Fibroblast of skin of scalp (primary cell): ENCODE measurements at regions not wholly inside any gene's neighbourhood (a gene's known extent, or its start where the extent isn't known, plus 50 kb on each side); places are given as distances from the start of the nearest gene placed in this dataset.
"Not testable (repeated sequence)": the region's sequence is repeated elsewhere in the genome, so short reads cannot be mapped to it uniquely, and the experiment has no call there.

Source experiments
- DNase-seq: peaks from one replicate; pipeline ENCODE4 v3.0.0-alpha.2; 2013

GRCh38 chr1:83457735-83458248 is 541.1 kb downstream of the TTLL7 start:
- DNase-seq = peak; percentile 66

GRCh38 chr1:83457281-83457680 is 541.7 kb downstream of the TTLL7 start:
- DNase-seq = not testable (repeated sequence)

- DNase-seq = not testable (repeated sequence)
These were observed 543.2 kb downstream of the TTLL7 start for GRCh38 chr1:83455753-83456152.

- DNase-seq = not testable (repeated sequence)
These were observed 553.1 kb downstream of the TTLL7 start for GRCh38 chr1:83445873-83446272.

GRCh38 chr1:83442412-83442811 is 556.5 kb downstream of the TTLL7 start:
- not testable (repeated sequence) for DNase-seq

- peak; percentile 72 for DNase-seq
These were observed 558.3 kb downstream of the TTLL7 start for GRCh38 chr1:83440586-83440985.

GRCh38 chr1:83440021-83440420 is 558.9 kb downstream of the TTLL7 start:
- not testable (repeated sequence) for DNase-seq

GRCh38 chr1:83438316-83438715 is 560.6 kb downstream of the TTLL7 start:
- not testable (repeated sequence) for DNase-seq

- DNase-seq = peak; percentile 46
These were observed 563.6 kb downstream of the TTLL7 start for GRCh38 chr1:83435336-83435735.

- DNase-seq = peak; percentile 34
These were observed 571.4 kb downstream of the TTLL7 start for GRCh38 chr1:83427566-83427965.

- not testable (repeated sequence) for DNase-seq
These were observed 575.5 kb downstream of the TTLL7 start for GRCh38 chr1:83423382-83423781.

GRCh38 chr1:83418558-83418957 is 580.4 kb downstream of the TTLL7 start:
- DNase-seq = no peak

GRCh38 chr1:83413839-83414107 is 585.2 kb downstream of the TTLL7 start:
- DNase-seq = not testable (repeated sequence)

- DNase-seq = peak; percentile 58
These were observed 588.1 kb downstream of the TTLL7 start for GRCh38 chr1:83410746-83411413.

- not testable (repeated sequence) for DNase-seq
These were observed 592.1 kb downstream of the TTLL7 start for GRCh38 chr1:83406693-83407371.

GRCh38 chr1:83405789-83406188 is 593.1 kb downstream of the TTLL7 start:
- not testable (repeated sequence) for DNase-seq

GRCh38 chr1:83403500-83403899 is 595.4 kb downstream of the TTLL7 start:
- DNase-seq = not testable (repeated sequence)

- DNase-seq = not testable (repeated sequence)
These were observed 597.8 kb downstream of the TTLL7 start for GRCh38 chr1:83401146-83401545.

- not testable (repeated sequence) for DNase-seq
These were observed 598.8 kb downstream of the TTLL7 start for GRCh38 chr1:83400173-83400572.

GRCh38 chr1:83398125-83398524 is 600.8 kb downstream of the TTLL7 start:
- DNase-seq = not testable (repeated sequence)

GRCh38 chr1:83395130-83395529 is 603.8 kb downstream of the TTLL7 start:
- DNase-seq = not testable (repeated sequence)

GRCh38 chr1:83386946-83387345 is 612.0 kb downstream of the TTLL7 start:
- DNase-seq = peak; percentile 21

- DNase-seq = not testable (repeated sequence)
These were observed 615.8 kb downstream of the TTLL7 start for GRCh38 chr1:83383107-83383506.

GRCh38 chr1:83373018-83373417 is 625.9 kb downstream of the TTLL7 start:
- DNase-seq = not testable (repeated sequence)
